IMR-90 (cell line): ENCODE measurements at regions not wholly inside any gene's neighbourhood (a gene's known extent, or its start where the extent isn't known, plus 50 kb on each side); places are given as distances from the start of the nearest gene placed in this dataset.

Experiments
- ATAC-seq: fragments of 200-7000 bp; cut with Tn5 transposase; 2 replicates; pipeline ENCODE4 v1.9.1; 2020; ENCODE audit warnings: low read depth, mild to moderate bottlenecking, moderate library complexity
- BruUV-seq: library from RNA; stranded (reverse); fragments of 400-500 nt; replicated peaks from 2 replicates; lab custom pipeline; 2021; lab: Mats Ljungman, UMichigan
- CTCF ChIA-PET: fragments of 300-600 bp; formaldehyde crosslinking; extraction: SDS; loops from one replicate; lab custom pipeline; 2021; ENCODE audit warnings: antibody characterized with exemption; lab: Yijun Ruan, JAX
- POLR2A ChIA-PET: fragments of 300-600 bp; sonication (Branson Sonifier 250); formaldehyde crosslinking; loops from one replicate; lab custom pipeline; 2022; ENCODE audit warnings: antibody characterized with exemption; ENCODE audit not compliant: unreplicated experiment; lab: Charles Lee
- DNase-seq: peaks from one replicate; pipeline ENCODE4 v3.0.0; 2013
- H2AFZ ChIP-seq: replicated peaks from 2 replicates; pipeline ENCODE3; 2013; ENCODE audit warnings: low read length, mild to moderate bottlenecking; ENCODE audit not compliant: poor library complexity
- H2AK5ac ChIP-seq: 2 replicates; pipeline ENCODE4 v1.6.1; 2013; ENCODE audit warnings: low read depth, low read length, inconsistent platforms
- H2AK9ac ChIP-seq: replicated peaks from 2 replicates; pipeline ENCODE3; 2013; ENCODE audit warnings: mild to moderate bottlenecking, low read depth, low read length, moderate library complexity; ENCODE audit not compliant: poor library complexity
- H2BK120ac ChIP-seq: 2 replicates; pipeline ENCODE4 v1.6.1; 2013; ENCODE audit warnings: low read depth, low read length, inconsistent platforms
- H2BK15ac ChIP-seq: 3 replicates; pipeline ENCODE4 v1.6.1; 2013; ENCODE audit warnings: low read depth, low read length, inconsistent platforms
- H2BK20ac ChIP-seq: 2 replicates; pipeline ENCODE4 v1.6.1; 2013; ENCODE audit warnings: low read depth, mild to moderate bottlenecking, inconsistent platforms, low read length, moderate library complexity
- H2BK5ac ChIP-seq: 2 replicates; pipeline ENCODE4 v1.6.1; 2013; ENCODE audit warnings: mild to moderate bottlenecking, low read depth, low read length, inconsistent platforms; ENCODE audit not compliant: poor library complexity, severe bottlenecking
- H3K14ac ChIP-seq: replicated peaks from 2 replicates; pipeline ENCODE4 v1.6.1; 2013; ENCODE audit warnings: low read depth, low read length, inconsistent platforms
- H3K18ac ChIP-seq: 2 replicates; pipeline ENCODE4 v1.6.1; 2013; ENCODE audit warnings: low read depth, low read length, control low read depth
- H3K23ac ChIP-seq: 2 replicates; pipeline ENCODE4 v1.6.1; 2013; ENCODE audit warnings: low read depth, low read length, inconsistent platforms
- H3K27ac ChIP-seq: 2 replicates; pipeline ENCODE4 v1.5.1; 2013; ENCODE audit warnings: mild to moderate bottlenecking, control low read depth, low read length; ENCODE audit not compliant: insufficient read depth
- H3K27me3 ChIP-seq: 2 replicates; pipeline ENCODE4 v1.6.1; 2013; ENCODE audit warnings: low read length; ENCODE audit not compliant: control insufficient read depth, insufficient read depth
- H3K36me3 ChIP-seq: 2 replicates; pipeline ENCODE4 v1.6.1; 2013; ENCODE audit warnings: low read length, mixed read lengths; ENCODE audit not compliant: control insufficient read depth, insufficient read depth
- H3K4ac ChIP-seq: 2 replicates; pipeline ENCODE4 v1.6.1; 2013; ENCODE audit warnings: low read depth, low read length, inconsistent platforms
- H3K4me1 ChIP-seq: 2 replicates; pipeline ENCODE4 v1.6.1; 2013; ENCODE audit warnings: low read length, mixed read lengths; ENCODE audit not compliant: control insufficient read depth, insufficient read depth
- H3K4me2 ChIP-seq: 2 replicates; pipeline ENCODE4 v1.6.1; 2013; ENCODE audit warnings: low read depth, mild to moderate bottlenecking, control low read depth, low read length, moderate library complexity
- H3K4me3 ChIP-seq: 2 replicates; pipeline ENCODE4 v1.5.1; 2013; ENCODE audit warnings: low read depth, mild to moderate bottlenecking, control low read depth, low read length, moderate library complexity; ENCODE audit not compliant: insufficient read depth
- H3K56ac ChIP-seq: 2 replicates; pipeline ENCODE4 v1.6.1; 2013; ENCODE audit warnings: low read length, inconsistent platforms; ENCODE audit not compliant: insufficient read depth; ENCODE audit errors: extremely low read depth
- H3K79me1 ChIP-seq, 2 experiments: 2 replicates each; pipeline ENCODE4 v1.6.1; 2013; ENCODE audit warnings: low read length in 2 of 2, inconsistent platforms in 1 of 2, low read depth in 1 of 2
- H3K9ac ChIP-seq: 2 replicates; pipeline ENCODE4 v1.6.1; 2013; ENCODE audit warnings: low read depth, low read length, control low read depth
- H3K9me1 ChIP-seq: 2 replicates; pipeline ENCODE4 v1.6.1; 2013; ENCODE audit warnings: low read length, inconsistent platforms; ENCODE audit not compliant: insufficient read depth
- H3K9me3 ChIP-seq: 2 replicates; pipeline ENCODE4 v1.6.1; 2013; ENCODE audit warnings: low read length; ENCODE audit not compliant: control insufficient read depth, insufficient read depth
- H4K20me1 ChIP-seq: 2 replicates; pipeline ENCODE4 v1.6.1; 2013; ENCODE audit warnings: low read length, inconsistent platforms; ENCODE audit not compliant: insufficient read depth
- H4K5ac ChIP-seq: 2 replicates; pipeline ENCODE4 v1.6.1; 2013; ENCODE audit warnings: mild to moderate bottlenecking, low read depth, low read length, control low read depth
- H4K8ac ChIP-seq, 2 experiments: 2 replicates each; pipeline ENCODE4 v1.6.1; 2013; ENCODE audit warnings: low read depth in 2 of 2, low read length in 2 of 2, control low read depth in 1 of 2, inconsistent platforms in 1 of 2
- H4K91ac ChIP-seq: 2 replicates; pipeline ENCODE4 v1.6.1; 2013; ENCODE audit warnings: low read depth, low read length, inconsistent platforms; ENCODE audit not compliant: insufficient read depth
- BHLHE40 ChIP-seq: fragments of 150-350 bp; IDR thresholded peaks from 2 replicates; pipeline ENCODE4 v1.6.1; 2016; ENCODE audit warnings: mild to moderate bottlenecking, low read depth, low read length
- FOS ChIP-seq: fragments of 150-350 bp; IDR thresholded peaks from 2 replicates; pipeline ENCODE4 v1.6.1; 2016; ENCODE audit warnings: low read depth, low read length
- MAFK ChIP-seq: IDR thresholded peaks from 2 replicates; pipeline ENCODE4 v1.6.1; 2012; ENCODE audit warnings: low read depth, low read length, improper control_type of control experiment
- MAZ ChIP-seq: IDR thresholded peaks from 2 replicates; pipeline ENCODE4 v1.6.1; 2012; ENCODE audit warnings: low read depth, mild to moderate bottlenecking, low read length, improper control_type of control experiment, moderate library complexity, borderline replicate concordance
- POLR2A ChIP-seq: IDR thresholded peaks from 2 replicates; pipeline ENCODE4 v1.6.1; 2012; ENCODE audit warnings: mild to moderate bottlenecking, low read depth, low read length
- RAD21 ChIP-seq: IDR thresholded peaks from 2 replicates; pipeline ENCODE4 v1.6.1; 2012; ENCODE audit warnings: low read length, improper control_type of control experiment
- WGBS, 2 experiments: methylation state at CpG; one replicate each; pipeline versions ENCODE4 v1.1.5 to v1.1.7; 2013; ENCODE audit warnings: missing lambda C conversion rate in 2 of 2; ENCODE audit not compliant: insufficient read length in 1 of 2; ENCODE audit errors: extremely low coverage in 2 of 2; 5-methylcytosine and 5-hydroxymethylcytosine counted together
- dilution Hi-C: fragments of 300-500 bp; cut with HindIII; formaldehyde crosslinking; loops from one replicate; pipeline ENCODE4 v1.14.3; 2018; ENCODE audit warnings: low sequenced_read_pairs; ENCODE audit not compliant: unreplicated experiment
- in situ Hi-C: fragments of 300-500 bp; cut with MboI; formaldehyde crosslinking; loops from 3 replicates; pipeline ENCODE4 v1.14.3; 2019; ENCODE audit warnings: low sequenced_read_pairs, inconsistent platforms, mixed read lengths
- intact Hi-C: fragments of 100-400 bp; cut with micrococcal nuclease; formaldehyde crosslinking; loops from 2 replicates; pipeline ENCODE4 v1.10.0; 2022
- TF ChIP-seq, protein P1 (sequence below): fragments of 150-350 bp; IDR thresholded peaks from 2 replicates; pipeline ENCODE4 v1.6.1; 2017; ENCODE audit warnings: mild to moderate bottlenecking, antibody characterized with exemption, low read length, low read depth
- TF ChIP-seq, protein P2 (sequence below): fragments of 150-350 bp; IDR thresholded peaks from 2 replicates; pipeline ENCODE4 v1.6.1; 2016; ENCODE audit warnings: low read depth, mild to moderate bottlenecking, low read length, moderate library complexity, borderline replicate concordance

DNA sequence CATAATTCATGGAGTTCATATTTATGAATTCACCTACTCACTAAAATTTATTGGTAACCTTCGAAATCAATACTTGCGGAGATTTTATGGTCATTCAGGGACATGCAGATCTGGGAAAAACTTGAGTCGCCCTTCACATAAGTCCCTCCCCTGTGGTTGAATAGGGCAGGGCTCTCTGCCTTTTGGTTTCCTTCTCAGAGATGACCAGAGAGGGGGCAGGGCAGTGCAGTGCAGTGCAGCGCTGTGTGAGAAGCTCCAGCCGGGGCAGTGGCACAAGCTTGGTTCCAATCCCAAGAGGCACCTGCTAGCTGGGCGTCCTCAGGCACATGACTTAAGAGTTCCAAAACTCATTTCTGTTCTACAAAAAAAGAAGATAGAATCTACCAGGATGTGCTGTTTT lies 274.4 kb upstream of the RAB6C start:
- Histone ChIP-seq H2AFZ (no peak overlapping the region), H2BK15ac (no peak overlapping the region), H3K9me1 (no peaks in the 10 kb centered on the region), H3K9ac (no peak overlapping the region), H2BK20ac (no peak overlapping the region), H3K27me3 (no peaks in the 10 kb centered on the region), H3K23ac (no peak overlapping the region), H3K18ac (no peak overlapping the region), H3K36me3 (no peaks in the 10 kb centered on the region), H3K4me2 (no peak overlapping the region), H4K5ac (no peak overlapping the region), H3K14ac (no peak overlapping the region), H3K4me3 (no peak overlapping the region), H3K56ac (no peak overlapping the region), H3K79me1 (no peaks in the 10 kb centered on the region), H4K91ac (no peak overlapping the region), H2BK120ac (no peak overlapping the region), H2AK9ac (no peak overlapping the region), H4K20me1 (no peaks in the 10 kb centered on the region), H4K8ac (no peak overlapping the region), H3K9me3 (peaks cover 14% of the 10 kb centered on the region; the same call in 1 of the 2 replicates), H2BK5ac (no peak overlapping the region), H3K27ac (no peak overlapping the region), H3K4me1 (no peaks in the 10 kb centered on the region), H3K4ac (no peak overlapping the region), H2AK5ac (no peak overlapping the region)
- TF ChIP-seq RAD21 = no peak
- TF ChIP-seq FOS = no peak
- TF ChIP-seq, protein P1, sequence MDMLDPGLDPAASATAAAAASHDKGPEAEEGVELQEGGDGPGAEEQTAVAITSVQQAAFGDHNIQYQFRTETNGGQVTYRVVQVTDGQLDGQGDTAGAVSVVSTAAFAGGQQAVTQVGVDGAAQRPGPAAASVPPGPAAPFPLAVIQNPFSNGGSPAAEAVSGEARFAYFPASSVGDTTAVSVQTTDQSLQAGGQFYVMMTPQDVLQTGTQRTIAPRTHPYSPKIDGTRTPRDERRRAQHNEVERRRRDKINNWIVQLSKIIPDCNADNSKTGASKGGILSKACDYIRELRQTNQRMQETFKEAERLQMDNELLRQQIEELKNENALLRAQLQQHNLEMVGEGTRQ = no peak
- TF ChIP-seq POLR2A = no peak
- no peak for TF ChIP-seq MAFK
- TF ChIP-seq, protein P2, sequence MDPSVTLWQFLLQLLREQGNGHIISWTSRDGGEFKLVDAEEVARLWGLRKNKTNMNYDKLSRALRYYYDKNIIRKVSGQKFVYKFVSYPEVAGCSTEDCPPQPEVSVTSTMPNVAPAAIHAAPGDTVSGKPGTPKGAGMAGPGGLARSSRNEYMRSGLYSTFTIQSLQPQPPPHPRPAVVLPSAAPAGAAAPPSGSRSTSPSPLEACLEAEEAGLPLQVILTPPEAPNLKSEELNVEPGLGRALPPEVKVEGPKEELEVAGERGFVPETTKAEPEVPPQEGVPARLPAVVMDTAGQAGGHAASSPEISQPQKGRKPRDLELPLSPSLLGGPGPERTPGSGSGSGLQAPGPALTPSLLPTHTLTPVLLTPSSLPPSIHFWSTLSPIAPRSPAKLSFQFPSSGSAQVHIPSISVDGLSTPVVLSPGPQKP = no peak
- TF ChIP-seq MAZ = no peak
- no peak for TF ChIP-seq BHLHE40
- ChIA-PET CTCF (no interaction called here), POLR2A (no interaction called here)
- WGBS, 2 experiments = no CpG with 5 or more reads among the region's 6 CpGs
- dilution Hi-C loops (no loop called here), in situ Hi-C loops (no loop called here), intact Hi-C loops (no loop called here)
- DNase-seq = no peak
- BruUV-seq = no TSS peak
- no peak for ATAC-seq
